ENCODE measurements at regions not wholly inside any gene's neighbourhood (a gene's known extent, or its start where the extent isn't known, plus 50 kb on each side); places are given as distances from the start of the nearest gene placed in this dataset.
"Not testable (repeated sequence)": the region's sequence is repeated elsewhere in the genome, so short reads cannot be mapped to it uniquely, and the experiment has no call there.

DNA sequence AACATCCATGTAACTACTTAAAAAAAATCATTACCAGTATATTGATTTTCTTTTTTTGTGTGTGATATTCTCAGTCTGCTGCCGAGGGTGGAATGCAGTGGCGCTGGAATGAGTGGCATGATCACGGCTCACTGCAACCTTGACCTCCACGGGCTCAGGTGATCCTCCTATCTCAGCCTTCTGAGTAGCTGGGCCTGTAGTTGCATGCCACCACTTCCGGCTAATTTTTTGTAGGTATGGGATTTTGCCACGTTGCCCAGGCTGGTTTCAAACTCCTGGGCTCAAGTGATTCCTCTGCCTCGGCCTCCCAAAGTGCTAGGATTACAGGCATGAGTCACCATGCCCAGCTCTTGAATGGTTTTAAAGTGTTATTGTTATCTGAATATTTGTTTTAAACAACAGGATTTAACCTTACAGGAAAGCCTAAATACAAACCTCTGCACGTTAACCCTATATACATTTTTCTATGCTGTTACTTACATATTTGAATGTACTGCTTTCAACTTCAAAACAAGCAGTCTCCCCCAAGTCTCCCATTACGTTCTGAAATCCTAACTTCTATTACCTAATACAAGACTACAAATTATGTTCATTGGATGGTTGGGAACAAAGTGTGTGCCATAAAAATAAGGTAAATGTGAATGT, 61.7 kb downstream of the KPNA2 start:
- Histone ChIP-seq H3K27me3 (replicated peaks) (no peaks in the 10 kb centered on the region), H3K4me3 (no peak overlapping the region), H3K36me3 (0 out of 2 replicates have a peak, but pooled peaks cover 3% of the 10 kb centered on the region), H3K4me1 (replicated peaks) (peaks cover 15% of the 10 kb centered on the region), H3K9me3 (replicated peaks) (no peaks in the 10 kb centered on the region), H3K27ac (peak overlapping the region; percentile 39)
- DNase-seq (ENCODE audit: low read depth in 1 of 2, low spot score in 2 of 2), result peak; percentile 56 to 66

DNA sequence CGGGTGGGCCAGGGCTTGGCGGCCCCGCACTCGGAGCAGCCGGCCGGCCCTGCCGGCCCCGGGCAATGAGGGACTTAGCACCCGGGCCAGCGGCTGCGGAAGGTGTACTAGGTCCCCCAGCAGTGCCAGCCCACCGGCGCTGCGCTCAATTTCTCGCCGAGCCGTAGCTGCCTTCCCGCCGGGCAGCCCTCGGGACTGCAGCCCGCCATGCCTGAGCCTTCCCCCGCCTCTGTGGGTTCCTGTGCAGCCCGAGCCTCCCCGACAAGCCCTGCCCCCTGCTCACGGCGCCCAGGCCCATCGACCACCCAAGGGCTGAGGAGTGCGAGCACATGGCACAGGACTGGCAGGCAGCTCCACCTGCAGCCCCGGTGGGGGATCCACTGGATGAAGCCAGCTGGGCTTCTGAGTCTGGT, 63.8 kb downstream of the KPNA2 start:
- not testable (repeated sequence) for H3K27me3 ChIP-seq (replicated peaks); H3K27ac ChIP-seq; DNase-seq (ENCODE audit: low read depth in 1 of 2, low spot score in 2 of 2); H3K36me3 ChIP-seq; H3K9me3 ChIP-seq (replicated peaks); H3K4me3 ChIP-seq
- peaks cover 15% of the 10 kb centered on the region for H3K4me1 ChIP-seq (replicated peaks)

DNA sequence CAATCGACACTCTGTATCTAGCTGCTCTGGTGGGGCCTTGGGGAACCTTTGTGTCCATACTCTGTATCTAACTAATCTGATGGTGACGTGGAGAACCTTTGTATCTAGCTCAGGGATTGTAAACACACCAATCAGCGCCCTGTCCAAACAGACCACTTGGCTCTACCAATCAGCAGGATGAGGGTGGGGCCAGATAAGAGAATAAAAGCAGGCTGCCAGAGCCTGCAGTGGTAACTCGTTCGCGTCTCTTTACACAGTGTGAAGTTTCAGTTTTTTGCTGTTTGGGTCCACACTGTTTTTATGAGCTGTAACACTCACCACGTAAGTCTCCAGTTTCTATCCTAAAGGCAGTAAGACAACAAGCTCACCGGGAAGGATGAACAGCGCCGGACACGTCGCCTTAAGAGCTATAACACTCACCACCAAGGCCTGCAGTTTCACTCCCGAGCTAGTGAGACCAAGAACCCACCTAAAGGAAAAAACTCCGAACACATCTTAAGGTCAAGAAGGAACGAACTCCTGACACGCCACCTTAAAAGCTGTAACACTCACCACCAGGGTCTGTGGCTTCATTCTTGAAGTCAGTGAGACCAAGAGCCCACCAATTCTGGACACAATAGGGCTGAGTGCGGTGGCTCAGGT, 64.6 kb downstream of the KPNA2 start:
- Histone ChIP-seq H3K36me3 (0 out of 2 replicates have a peak, but pooled peaks cover 3% of the 10 kb centered on the region), H3K27me3 (replicated peaks) (no peaks in the 10 kb centered on the region), H3K9me3 (replicated peaks) (no peaks in the 10 kb centered on the region), H3K4me1 (replicated peaks) (peaks cover 15% of the 10 kb centered on the region), H3K27ac (no peak overlapping the region), H3K4me3 (no peak overlapping the region)
- no peak for DNase-seq (ENCODE audit: low read depth in 1 of 2, low spot score in 2 of 2)

DNA sequence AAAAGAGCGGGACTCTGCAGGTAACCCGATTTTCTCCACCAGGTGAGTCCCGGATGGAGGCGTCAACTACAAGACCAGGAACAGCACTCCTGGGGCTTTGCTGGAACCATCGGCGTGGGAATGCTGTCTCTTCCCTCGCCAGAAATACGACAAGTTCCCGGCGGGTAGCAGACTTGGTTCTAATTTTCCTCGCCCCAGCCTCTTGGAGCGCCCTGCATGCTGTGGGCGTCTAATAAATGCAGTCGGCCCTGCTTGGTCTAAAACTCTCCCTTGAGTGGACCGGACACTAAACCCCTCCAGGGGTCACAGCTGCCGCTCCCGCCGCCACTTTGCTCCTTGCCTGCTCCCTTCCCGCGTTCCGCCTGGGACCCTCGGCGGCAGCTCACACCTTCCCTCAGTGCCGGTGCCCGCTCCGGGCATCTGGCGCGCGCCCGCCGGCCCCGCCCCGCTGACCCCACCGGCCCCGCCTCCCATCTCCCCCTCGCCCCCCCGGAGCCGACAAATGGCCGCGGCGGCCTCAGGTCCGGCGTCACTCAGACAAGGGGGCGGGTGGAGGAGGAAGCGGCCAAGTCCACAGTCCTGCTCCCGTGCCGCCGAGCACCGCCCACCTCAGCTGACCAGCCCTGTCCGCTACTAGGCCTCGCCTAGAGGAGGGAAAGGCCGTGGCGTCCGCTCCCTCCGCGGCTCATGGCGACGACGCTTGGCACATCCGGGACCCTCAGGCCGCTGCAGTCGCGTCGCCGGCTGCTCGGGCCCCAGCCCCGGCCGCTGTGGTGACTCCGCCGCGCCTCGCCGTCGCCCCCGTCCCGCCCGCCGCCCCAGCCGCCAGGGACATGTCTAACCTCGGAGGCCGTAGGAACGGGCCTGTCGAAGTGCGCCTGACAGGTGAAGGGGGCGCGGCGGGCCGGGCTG, 65.8 kb downstream of the KPNA2 start:
- H3K27ac ChIP-seq, result peak overlapping the region; percentile 46
- no peaks in the 10 kb centered on the region for H3K27me3 ChIP-seq (replicated peaks)
- H3K9me3 ChIP-seq (replicated peaks), result no peaks in the 10 kb centered on the region
- 0 out of 2 replicates have a peak, but pooled peaks cover 3% of the 10 kb centered on the region for H3K36me3 ChIP-seq
- peak; percentile 89 to 98 for DNase-seq (ENCODE audit: low read depth in 1 of 2, low spot score in 2 of 2)
- peak overlapping the region; percentile 60 for H3K4me3 ChIP-seq
- H3K4me1 ChIP-seq (replicated peaks), result peaks cover 15% of the 10 kb centered on the region

DNA sequence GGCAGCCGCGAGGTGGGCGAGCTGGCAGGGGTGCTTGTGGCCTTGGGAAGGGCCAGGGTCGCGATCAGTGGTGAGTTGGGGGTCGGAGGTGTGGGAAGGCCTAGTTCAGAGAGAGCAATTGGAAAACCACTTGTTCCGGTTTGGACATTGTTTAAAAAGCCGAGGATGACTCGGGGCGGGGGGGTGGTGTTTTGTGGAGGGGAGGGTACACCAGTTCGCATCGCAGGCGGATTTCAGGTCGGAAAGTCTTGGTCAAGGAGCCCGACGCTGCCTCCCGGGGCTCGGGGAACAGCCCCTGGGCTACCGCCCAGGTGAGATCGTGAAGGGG, 66.4 kb downstream of the KPNA2 start:
- H3K27me3 ChIP-seq (replicated peaks), result 0 out of 2 replicates have a peak, but pooled peaks cover 1% of the 10 kb centered on the region
- H3K36me3 ChIP-seq, result peaks cover 8% of the 10 kb centered on the region
- H3K4me1 ChIP-seq (replicated peaks), result peaks cover 13% of the 10 kb centered on the region
- no peaks in the 10 kb centered on the region for H3K9me3 ChIP-seq (replicated peaks)
- no peak for DNase-seq (ENCODE audit: low read depth in 1 of 2, low spot score in 2 of 2)
- peak overlapping the region; percentile 60 for H3K4me3 ChIP-seq
- peak overlapping the region; percentile 46 for H3K27ac ChIP-seq

DNA sequence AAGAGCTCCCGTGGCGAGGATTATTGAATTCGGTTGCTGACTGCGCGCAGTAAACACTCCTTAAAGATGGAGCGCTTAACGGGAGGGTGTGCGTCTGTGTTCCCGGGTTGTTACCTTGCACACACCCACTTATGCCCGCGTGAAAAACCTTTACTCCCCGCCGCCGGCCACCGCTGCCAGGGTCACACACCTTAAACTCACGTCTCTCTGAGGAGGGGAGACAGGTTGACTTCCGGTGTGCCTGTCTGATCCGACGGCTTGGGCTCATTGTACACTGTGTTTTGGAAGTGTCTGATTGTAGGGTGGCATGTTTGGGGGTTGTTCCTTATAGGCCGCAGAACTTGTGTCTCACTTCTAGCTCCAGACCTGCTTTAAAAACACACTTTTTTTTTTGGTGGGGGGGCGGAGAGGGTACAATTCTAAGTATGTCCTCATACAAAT, 66.8 kb downstream of the KPNA2 start:
- H3K9me3 ChIP-seq (replicated peaks), result no peaks in the 10 kb centered on the region
- H3K27ac ChIP-seq, result no peak overlapping the region
- peaks cover 11% of the 10 kb centered on the region for H3K36me3 ChIP-seq
- peak overlapping the region; percentile 60 for H3K4me3 ChIP-seq
- H3K4me1 ChIP-seq (replicated peaks), result peaks cover 9% of the 10 kb centered on the region
- H3K27me3 ChIP-seq (replicated peaks), result 0 out of 2 replicates have a peak, but pooled peaks cover 2% of the 10 kb centered on the region
- peak in 1 of 2 experiments; percentile 31 for DNase-seq (ENCODE audit: low read depth in 1 of 2, low spot score in 2 of 2)

DNA sequence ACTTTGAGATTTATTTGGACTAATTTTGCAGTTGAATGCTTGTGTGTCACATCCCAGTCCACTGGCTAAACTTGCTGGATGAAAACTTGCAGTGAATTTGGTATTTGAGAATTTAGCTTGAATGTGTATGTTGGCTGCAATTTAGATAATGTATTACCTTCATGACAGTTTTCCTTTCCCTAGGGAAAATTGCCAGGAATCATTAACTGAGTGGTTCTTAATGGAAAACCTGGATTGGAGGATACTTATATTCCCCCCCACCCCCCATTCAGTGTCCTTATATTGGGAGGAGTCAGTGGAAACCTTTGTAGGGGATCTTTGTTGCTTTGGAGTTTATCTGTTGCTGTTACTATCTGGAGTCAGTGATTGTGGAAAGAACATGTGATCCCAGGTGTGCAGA, 67.6 kb downstream of the KPNA2 start:
- Histone ChIP-seq H3K4me3 (no peak overlapping the region), H3K27me3 (replicated peaks) (0 out of 2 replicates have a peak, but pooled peaks cover 2% of the 10 kb centered on the region), H3K9me3 (replicated peaks) (no peaks in the 10 kb centered on the region), H3K4me1 (replicated peaks) (peaks cover 4% of the 10 kb centered on the region), H3K36me3 (peaks cover 11% of the 10 kb centered on the region), H3K27ac (no peak overlapping the region)
- DNase-seq (ENCODE audit: low read depth in 1 of 2, low spot score in 2 of 2), result no peak

DNA sequence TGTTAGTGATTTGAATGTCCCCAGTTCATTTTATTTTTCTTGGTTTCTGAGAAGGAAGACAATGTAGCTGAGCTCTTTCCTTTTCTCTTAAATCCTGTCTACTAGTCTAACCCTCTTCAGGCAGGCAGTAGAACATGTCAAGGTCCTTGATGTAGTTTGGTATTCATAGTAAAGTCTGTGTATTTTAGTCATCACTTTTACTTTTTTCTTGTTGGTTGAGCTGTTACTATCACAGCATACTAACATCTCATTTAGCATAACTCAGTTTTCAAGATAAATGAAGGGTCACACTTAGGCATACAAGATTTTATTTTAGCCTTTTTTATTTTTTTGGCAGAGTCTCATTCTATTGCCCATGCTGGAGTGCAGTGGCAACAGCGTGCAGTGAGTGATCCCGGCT, 70.5 kb downstream of the KPNA2 start:
- no peak overlapping the region for H3K27ac ChIP-seq
- H3K4me3 ChIP-seq, result no peak overlapping the region
- peaks cover 2% of the 10 kb centered on the region for H3K4me1 ChIP-seq (replicated peaks)
- DNase-seq (ENCODE audit: low read depth in 1 of 2, low spot score in 2 of 2), result no peak
- H3K9me3 ChIP-seq (replicated peaks), result no peaks in the 10 kb centered on the region
- H3K27me3 ChIP-seq (replicated peaks), result 0 out of 2 replicates have a peak, but pooled peaks cover 2% of the 10 kb centered on the region
- peaks cover 15% of the 10 kb centered on the region for H3K36me3 ChIP-seq

DNA sequence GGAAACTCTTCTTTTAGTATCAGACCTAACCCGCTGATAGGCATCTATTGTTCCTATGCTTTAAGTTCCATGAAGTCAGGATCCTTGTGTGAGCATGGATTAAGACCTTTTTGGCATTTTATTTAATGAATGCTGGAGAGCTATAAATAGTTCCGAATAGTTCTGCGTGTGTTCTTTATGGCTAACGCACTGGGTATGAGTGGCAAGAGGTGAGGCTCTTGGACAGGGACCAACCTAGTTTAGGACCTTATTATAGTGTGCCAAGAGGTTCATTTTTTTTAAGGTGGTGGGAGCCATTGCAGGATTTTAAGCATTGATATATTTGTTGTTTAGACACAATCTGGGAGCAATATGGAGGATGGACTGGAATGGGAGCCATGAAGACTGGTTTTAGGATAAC, 71.8 kb downstream of the KPNA2 start:
- Histone ChIP-seq H3K36me3 (peaks cover 12% of the 10 kb centered on the region), H3K4me1 (replicated peaks) (no peaks in the 10 kb centered on the region), H3K27ac (no peak overlapping the region), H3K4me3 (no peak overlapping the region), H3K9me3 (replicated peaks) (no peaks in the 10 kb centered on the region), H3K27me3 (replicated peaks) (0 out of 2 replicates have a peak, but pooled peaks cover 2% of the 10 kb centered on the region)
- no peak for DNase-seq (ENCODE audit: low read depth in 1 of 2, low spot score in 2 of 2)

DNA sequence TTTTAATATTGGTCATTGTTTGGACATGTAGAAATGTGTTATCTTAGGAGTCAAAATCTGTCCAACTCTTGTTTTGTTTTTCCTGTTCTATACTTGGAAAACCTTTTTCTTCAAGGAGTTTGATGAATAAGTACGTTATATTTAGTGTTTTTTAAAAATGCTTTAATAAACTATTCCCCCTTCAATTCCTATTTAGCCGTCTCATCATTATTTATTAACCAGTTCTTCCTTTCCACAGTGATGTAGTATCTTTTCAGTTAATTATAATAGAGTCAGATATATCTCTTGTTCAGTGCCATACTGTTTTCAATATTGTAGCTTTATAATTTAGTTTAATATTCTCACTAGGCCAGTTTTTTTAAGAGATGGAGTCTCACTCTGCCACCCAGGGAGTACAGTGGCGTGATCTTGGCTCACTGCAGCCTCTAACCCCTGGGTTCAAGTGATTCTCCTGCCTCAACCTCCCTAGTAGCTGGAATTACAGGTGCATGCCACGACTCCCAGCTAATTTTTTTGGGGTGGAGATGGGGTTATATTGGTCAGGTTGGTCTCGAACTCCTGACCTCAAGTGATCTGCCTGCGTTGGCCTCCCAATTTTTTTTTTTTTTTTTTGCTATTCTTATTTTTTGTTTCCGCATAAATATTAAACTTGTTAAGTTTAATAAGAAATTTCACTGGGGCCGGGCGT, 72.9 kb downstream of the KPNA2 start:
- H3K4me3 ChIP-seq, result no peak overlapping the region
- 0 out of 2 replicates have a peak, but pooled peaks cover 2% of the 10 kb centered on the region for H3K27me3 ChIP-seq (replicated peaks)
- H3K9me3 ChIP-seq (replicated peaks), result no peaks in the 10 kb centered on the region
- H3K27ac ChIP-seq, result no peak overlapping the region
- H3K36me3 ChIP-seq, result peaks cover 12% of the 10 kb centered on the region
- no peak for DNase-seq (ENCODE audit: low read depth in 1 of 2, low spot score in 2 of 2)
- H3K4me1 ChIP-seq (replicated peaks), result no peaks in the 10 kb centered on the region

DNA sequence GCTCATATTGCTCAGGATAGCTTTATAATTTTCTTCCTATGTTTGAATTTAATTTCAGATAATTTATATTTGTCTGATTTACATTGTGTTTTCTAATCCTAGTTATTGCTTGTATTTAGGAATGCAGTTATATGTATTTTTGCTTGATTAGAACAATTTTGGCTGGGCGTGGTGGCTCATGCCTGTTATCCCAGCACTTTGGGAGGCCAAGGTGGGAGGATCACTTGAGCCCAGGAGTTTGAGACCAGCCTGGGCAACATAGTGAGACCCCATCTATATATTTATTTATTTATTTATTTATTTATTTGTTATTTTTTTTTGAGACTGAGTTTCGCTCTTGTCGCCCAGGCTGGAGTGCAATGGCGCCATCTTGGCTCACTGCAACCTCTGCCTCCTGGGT, 73.9 kb downstream of the KPNA2 start:
- H3K27ac ChIP-seq; H3K9me3 ChIP-seq (replicated peaks); H3K4me3 ChIP-seq; H3K27me3 ChIP-seq (replicated peaks); DNase-seq (ENCODE audit: low read depth in 1 of 2, low spot score in 2 of 2); H3K4me1 ChIP-seq (replicated peaks): not testable (repeated sequence)
- H3K36me3 ChIP-seq, result peaks cover 12% of the 10 kb centered on the region

DNA sequence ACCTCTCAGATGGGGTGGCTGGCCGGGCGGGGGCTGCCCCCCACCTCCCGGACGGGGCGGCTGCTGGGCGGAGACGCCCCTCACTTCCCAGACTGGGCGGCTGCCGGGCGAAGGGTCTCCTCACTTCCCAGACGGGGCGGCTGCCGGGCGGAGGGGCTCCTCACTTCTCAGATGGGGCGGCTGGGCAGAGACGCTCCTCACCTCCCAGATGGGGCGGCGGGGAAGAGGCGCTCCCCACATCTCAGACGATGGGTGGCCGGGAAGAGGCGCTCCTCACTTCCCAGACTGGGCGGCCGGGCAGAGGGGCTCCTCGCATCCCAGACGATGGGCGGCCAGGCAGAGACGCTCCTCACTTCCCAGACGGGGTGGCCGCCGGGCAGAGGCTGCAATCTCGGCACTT, 80.7 kb downstream of the KPNA2 start:
- H3K27me3 ChIP-seq (replicated peaks); DNase-seq (ENCODE audit: low read depth in 1 of 2, low spot score in 2 of 2); H3K27ac ChIP-seq; H3K4me1 ChIP-seq (replicated peaks); H3K9me3 ChIP-seq (replicated peaks); H3K4me3 ChIP-seq: not testable (repeated sequence)
- peaks cover 21% of the 10 kb centered on the region for H3K36me3 ChIP-seq

DNA sequence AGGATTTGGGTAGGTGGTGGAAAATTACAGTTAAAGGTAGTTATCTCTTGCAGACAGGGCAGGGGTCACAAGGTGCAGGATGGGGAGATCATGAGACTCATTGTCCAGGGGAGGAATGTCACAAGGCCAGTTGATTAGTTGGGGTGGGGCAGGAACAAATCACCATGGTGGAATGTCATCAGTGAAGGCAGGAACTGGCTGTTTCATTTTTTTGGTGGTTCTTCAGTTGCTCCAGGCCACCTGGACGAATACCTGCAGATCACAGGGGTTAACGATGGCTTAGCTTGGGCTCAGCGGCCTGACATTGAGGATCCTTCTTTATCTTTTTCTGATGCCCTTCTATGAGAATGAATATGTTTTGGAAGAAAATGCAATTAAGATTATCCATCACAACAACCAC, 87.1 kb downstream of the KPNA2 start:
- H3K27me3 ChIP-seq (replicated peaks), result no peaks in the 10 kb centered on the region
- DNase-seq (ENCODE audit: low read depth in 1 of 2, low spot score in 2 of 2), result no peak
- peaks cover 31% of the 10 kb centered on the region for H3K36me3 ChIP-seq
- H3K9me3 ChIP-seq (replicated peaks), result no peaks in the 10 kb centered on the region
- peaks cover 18% of the 10 kb centered on the region for H3K4me1 ChIP-seq (replicated peaks)
- no peak overlapping the region for H3K27ac ChIP-seq
- no peak overlapping the region for H3K4me3 ChIP-seq

All from SJSA1 (cell line).